GM21619 (cell line): ENCODE measurements at regions not wholly inside any gene's neighbourhood (a gene's known extent, or its start where the extent isn't known, plus 50 kb on each side); places are given as distances from the start of the nearest gene placed in this dataset.

ENCODE experiments used
- ATAC-seq: cut with Tn5 transposase; IDR thresholded peaks from one replicate; pipeline ENCODE4 v1.9.1; 2021; ENCODE audit not compliant: unreplicated experiment

- no peak for ATAC-seq
These were observed 74.3 kb downstream of the ANKRD7 start for GRCh38 chr7:118298771-118299170.

- no peak for ATAC-seq
These were observed 75.7 kb downstream of the ANKRD7 start for GRCh38 chr7:118300177-118300576.

- ATAC-seq: no peak
These were observed 79.6 kb downstream of the ANKRD7 start for GRCh38 chr7:118304100-118304499.

- ATAC-seq: no peak
These were observed 81.2 kb downstream of the ANKRD7 start for GRCh38 chr7:118305671-118306070.

GRCh38 chr7:118306771-118307170, 82.3 kb downstream of the ANKRD7 start:
- ATAC-seq: no peak

GRCh38 chr7:118311121-118311836, 86.8 kb downstream of the ANKRD7 start:
- peak; percentile 74 for ATAC-seq

GRCh38 chr7:118312051-118312450, 87.5 kb downstream of the ANKRD7 start:
- ATAC-seq: peak; percentile 61

GRCh38 chr7:118312966-118313365, 88.5 kb downstream of the ANKRD7 start:
- ATAC-seq: peak; percentile 43

- peak; percentile 34 for ATAC-seq
These were observed 100.4 kb downstream of the ANKRD7 start for GRCh38 chr7:118324790-118325449.

- ATAC-seq: peak; percentile 45
These were observed 100.9 kb downstream of the ANKRD7 start for GRCh38 chr7:118325450-118325808.

- no peak for ATAC-seq
These were observed 102.7 kb downstream of the ANKRD7 start for GRCh38 chr7:118327174-118327573.

GRCh38 chr7:118328505-118329211, 104.2 kb downstream of the ANKRD7 start:
- ATAC-seq: no peak

- no peak for ATAC-seq
These were observed 105.9 kb downstream of the ANKRD7 start for GRCh38 chr7:118330388-118330787.

GRCh38 chr7:118346748-118347147, 122.2 kb downstream of the ANKRD7 start:
- no peak for ATAC-seq

GRCh38 chr7:118349604-118350003, 125.1 kb downstream of the ANKRD7 start:
- no peak for ATAC-seq

- ATAC-seq: no peak
These were observed 125.8 kb downstream of the ANKRD7 start for GRCh38 chr7:118350260-118350659.

- ATAC-seq: no peak
These were observed 128.5 kb downstream of the ANKRD7 start for GRCh38 chr7:118352867-118353453.

GRCh38 chr7:118366363-118366762, 141.9 kb downstream of the ANKRD7 start:
- ATAC-seq: no peak

- ATAC-seq: no peak
These were observed 144.5 kb downstream of the ANKRD7 start for GRCh38 chr7:118368958-118369357.

GRCh38 chr7:118369987-118370386, 145.5 kb downstream of the ANKRD7 start:
- peak; percentile 43 for ATAC-seq

GRCh38 chr7:118372530-118372929, 148.0 kb downstream of the ANKRD7 start:
- no peak for ATAC-seq

- ATAC-seq: no peak
These were observed 165.1 kb downstream of the ANKRD7 start for GRCh38 chr7:118389629-118390028.
